IPS-NIHi7 (cell line): ENCODE measurements at regions not wholly inside any gene's neighbourhood (a gene's known extent, or its start where the extent isn't known, plus 50 kb on each side); places are given as distances from the start of the nearest gene placed in this dataset.
"Not testable (repeated sequence)": the region's sequence is repeated elsewhere in the genome, so short reads cannot be mapped to it uniquely, and the experiment has no call there.

Experiments used
- DNase-seq: peaks from one replicate; pipeline ENCODE4 v3.0.0; 2012; ENCODE audit warnings: mixed read lengths; ENCODE audit errors: extremely low spot score

DNA sequence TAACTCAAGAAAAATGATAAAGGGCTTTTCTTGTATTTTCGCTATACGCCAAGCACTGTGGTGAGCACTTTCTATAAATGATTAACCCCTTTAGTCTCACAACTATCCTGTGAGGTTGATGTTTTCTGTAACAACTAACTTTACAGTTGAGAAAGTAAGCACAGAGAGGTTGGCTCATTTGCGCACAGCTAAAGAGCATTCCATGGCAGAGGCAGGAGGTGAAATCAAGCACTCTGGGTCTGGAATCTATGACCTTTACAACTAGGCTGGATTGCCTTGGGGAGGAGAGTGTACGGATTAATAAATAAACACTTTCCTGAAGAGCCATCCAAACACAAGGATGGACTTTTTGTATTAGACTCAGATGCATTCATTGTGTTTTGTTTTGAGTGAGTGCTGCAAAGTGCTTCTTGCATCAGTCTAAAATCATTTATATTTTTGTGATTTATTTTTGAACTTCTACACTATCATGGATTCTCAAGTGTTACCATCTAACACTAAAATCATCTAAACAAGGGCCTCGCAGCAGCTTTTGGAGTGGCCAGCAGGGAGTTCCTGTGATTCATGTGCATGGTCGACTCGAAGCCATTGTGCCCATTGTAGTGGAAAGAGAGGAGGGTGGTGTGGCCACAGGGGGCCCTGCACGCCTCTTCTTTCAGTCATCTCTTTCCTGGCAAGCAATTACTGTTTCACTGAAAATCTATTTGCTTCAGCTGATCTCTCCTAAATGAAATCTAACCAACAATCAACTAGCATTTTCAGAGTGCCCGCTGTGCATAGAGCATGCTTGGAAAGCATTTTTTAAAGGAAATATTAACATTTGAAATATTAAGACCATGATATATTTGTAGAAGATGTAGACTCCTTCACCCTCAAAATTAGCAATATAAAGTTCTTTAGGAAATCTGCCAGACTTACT is 633.4 kb upstream of the COBL start:
- peak; percentile 73 for DNase-seq

DNA sequence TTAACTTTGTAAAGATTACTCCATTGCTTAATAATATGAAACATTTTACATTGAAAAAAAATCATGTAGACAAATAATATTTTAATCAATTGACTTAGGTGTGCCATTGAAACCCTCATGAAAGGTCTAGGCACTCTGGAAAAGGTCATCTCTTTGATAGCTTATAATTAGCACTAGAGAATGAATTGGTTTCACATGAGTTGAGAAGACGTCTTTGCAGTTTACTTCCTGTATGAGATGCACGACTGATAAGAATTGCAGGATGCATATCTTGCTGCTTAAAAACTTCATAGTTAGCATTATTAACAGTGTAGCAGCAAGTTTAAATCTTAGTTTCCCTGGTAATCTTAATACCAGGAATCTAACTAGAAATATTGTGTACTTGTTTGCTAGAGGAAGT is 614.2 kb upstream of the COBL start:
- no peak for DNase-seq

DNA sequence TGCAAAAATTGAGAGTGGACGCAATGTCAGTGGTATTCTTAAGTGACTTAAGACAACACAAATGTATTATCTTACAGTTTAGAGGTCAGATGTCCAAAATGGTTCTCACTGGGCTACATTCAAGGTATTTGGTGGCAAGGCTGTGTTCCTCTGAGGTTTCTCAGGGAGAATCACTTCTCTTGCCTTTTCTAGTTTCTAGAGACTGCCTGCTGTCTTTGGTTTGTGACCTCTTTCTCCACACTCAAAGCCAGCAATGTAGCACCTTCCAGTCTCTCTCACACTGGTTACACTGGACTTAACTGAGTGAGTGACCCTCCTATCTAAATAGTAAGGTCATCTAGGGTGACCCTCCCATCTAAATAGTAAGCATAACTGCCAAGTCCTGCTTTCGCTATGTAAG is 613.2 kb upstream of the COBL start:
- no peak for DNase-seq

DNA sequence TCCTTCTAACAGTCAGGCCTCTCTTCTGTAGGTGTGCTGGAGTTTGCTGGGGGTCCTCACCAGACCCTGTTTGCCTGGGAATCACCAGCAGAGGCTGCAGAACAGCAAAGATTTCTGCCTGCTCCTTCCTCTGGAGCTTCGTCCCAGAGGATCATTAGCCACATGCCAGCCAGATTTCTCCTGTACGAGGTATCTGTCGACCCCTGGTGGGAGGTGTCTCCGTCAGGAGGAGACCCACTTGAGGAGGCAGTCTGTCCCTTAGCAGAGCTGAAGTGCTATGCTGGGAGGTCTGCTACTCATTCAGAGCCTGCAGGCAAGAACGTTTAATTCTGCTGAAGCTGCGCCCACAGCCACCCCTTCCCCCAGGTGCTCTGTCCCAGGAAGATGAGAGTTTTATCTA is 611.1 kb upstream of the COBL start:
- no peak for DNase-seq

DNA sequence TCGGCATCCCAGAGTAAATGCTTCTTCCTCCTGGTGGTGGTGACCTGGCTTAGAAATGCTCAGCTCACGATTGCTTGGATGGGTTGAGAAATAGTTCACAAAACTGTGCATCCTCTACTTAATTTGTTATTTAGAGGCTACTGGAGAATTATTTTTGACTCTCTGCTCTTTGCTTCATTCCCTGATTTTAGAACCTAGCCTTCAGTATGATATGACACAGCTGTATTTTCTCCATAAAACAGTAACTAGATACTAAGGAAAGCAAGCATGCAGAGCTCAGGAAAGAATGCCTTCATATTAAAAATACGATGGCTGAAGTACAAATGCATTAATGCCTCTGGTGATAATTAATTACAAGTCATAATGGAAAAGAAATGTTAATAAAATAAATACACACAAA is 602.0 kb upstream of the COBL start:
- DNase-seq = no peak

DNA sequence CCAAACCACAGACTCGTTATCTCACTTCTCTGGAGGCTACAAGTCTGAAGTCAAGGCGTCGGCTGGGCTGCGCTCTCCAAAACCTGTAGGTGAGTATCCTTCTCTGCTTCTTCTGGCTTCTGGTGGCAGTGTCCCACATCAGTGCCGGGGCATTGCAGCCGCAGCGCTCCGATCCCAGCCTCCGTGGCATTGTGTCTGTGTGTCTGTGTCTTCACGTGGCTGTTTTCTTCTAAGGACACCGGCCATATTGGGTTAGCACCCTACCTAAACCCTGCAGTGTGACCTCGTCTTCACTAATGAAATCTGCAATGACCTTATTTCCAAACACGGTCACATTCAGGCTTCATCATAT is 584.9 kb upstream of the COBL start:
- DNase-seq = no peak

DNA sequence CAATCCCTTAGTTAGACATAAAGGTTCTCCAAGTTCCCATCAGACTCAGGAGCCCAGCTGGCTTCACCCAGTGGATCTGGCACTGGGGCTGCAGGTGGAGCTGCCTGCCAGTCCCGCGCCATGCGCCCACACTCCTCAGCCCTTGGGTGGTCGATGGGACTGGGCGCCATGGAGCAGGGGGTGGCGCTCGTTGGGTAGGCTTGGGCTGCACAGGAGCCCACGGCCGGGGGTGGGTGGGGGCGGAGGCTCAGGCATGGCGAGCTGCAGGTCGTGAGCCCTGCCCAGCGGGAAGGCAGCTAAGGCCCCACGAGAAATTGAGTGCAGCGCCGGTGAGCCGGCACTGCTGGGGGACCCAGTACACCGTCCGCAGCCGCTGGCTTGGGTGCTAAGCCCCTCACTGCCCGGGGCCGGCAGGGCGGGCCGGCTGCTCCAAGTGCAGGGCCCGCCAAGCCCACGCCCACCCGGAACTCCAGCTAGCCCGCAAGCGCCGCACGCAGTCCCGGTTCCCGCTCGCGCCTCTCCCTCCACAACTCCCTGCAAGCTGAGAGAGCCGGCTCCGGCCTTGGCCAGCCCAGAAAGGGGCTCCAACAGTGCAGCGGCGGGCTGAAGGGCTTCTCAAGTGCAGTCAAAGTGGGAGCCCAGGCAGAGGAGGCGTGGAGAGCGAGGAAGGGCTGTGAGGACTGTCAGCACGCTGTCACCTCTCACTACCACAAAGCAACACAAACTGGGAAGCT is 584.3 kb upstream of the COBL start:
- DNase-seq = not testable (repeated sequence)

DNA sequence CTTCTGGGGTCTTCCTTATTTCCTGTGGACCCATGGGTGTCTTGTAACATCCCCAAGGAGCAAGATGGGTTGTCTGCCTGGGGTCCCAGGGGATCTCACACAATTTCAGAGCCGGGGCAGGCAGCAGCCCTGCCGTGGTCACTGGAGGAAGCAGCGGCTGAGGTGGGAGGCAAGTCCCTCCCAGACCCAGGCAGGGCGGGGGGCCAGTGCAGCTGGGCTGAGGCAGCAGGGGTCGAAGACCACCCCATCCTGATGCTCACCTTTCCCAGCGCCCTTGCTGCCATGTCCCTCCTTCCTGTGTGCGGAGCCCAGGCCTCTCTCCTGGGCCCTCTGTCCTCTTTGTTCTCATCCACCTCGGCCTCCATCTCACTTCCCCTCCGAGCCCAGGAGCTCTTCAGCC is 583.0 kb upstream of the COBL start:
- DNase-seq = no peak

DNA sequence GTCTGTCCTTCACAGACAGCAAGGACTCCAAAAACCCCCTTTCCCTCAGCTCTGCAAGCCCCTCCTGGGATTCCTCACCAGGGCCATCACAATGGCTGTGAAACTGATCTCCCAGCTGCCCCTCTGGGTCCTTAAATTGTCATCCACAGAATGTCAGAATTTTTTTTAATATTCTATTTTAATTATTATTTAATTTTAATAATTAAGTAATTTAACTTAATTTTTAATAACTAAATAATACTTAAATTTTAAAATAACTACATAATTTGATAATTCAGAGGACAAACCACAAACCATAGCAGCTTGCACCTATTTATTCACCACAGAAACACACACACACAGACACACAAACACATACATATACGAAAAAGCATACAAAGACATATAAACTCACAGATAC is 565.8 kb upstream of the COBL start:
- DNase-seq = no peak

DNA sequence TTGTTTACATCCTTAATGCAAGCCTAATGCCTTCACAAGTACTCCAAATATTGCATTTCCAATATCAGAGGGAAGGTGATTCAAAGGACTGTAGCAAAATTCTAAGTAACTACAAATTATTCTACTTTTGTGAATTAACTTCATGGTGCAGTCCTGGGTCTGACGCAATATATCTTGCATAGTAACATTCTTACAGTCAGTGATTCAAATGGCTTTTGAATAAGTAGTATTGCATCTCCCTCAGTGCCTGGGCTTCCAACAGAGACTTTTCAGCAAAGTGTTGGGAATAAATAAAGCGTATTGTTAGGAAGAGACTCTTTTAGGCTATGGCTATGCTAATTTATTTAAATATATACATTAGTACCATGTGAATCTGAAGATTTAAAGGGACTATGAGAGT is 564.7 kb upstream of the COBL start:
- DNase-seq = no peak

DNA sequence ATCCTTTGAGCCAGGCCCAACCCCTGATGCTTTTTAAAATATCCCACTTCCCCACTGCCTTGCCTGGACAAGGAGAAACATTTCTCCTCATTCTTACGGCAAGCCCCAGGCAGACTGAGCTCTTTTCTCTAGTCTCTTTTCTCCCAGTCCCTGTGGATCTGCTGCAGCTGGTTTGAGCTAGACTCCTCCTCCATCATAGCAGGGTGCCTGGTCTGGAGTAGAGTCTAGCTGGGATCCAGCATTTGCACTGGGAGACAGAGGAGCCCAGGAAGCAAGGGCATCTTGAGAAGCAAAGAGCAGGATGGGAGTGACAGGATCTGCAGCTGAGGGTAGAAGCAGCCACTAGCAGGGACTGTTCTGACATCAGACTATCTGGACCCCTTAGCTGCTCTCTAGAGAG is 562.3 kb upstream of the COBL start:
- peak; percentile 27 for DNase-seq

DNA sequence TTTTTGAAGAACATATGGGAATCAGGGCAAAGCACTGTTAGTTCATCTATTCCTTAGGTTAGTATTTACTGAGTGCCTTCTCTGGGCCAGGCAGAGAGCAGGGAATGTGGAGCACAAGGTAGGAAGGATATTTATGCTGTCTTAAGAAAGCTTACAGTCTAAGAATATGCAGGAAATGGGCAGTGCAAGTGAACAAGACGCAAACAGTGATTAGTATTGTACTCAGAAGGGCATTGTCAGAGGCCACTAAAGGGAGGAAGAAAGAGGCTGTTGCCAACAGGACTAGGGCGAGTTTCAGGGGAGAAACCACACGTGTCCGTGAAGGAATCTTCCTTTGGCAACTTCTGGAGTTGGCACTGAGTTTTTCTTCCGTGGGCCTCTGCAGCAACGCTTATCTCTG is 552.8 kb upstream of the COBL start:
- DNase-seq = no peak

DNA sequence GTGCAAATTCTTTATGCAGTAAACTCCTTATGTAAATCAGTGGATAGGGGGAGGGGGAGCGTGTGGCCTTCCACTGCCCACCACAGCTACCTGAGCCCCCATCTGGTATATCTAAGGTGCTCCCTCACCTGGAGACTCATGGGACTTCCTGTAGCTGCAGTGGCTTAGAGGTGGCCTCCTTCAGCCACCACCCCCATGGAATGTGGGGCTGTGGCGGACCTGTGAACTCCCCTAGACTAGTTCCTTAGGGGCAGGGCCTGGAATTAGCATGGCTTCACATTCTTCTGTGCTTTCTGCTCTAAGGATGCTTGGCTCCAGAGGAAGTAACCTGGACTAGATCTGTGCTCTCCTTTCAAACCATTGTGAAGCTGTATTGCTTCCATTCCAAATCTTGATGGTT is 550.5 kb upstream of the COBL start:
- no peak for DNase-seq

DNA sequence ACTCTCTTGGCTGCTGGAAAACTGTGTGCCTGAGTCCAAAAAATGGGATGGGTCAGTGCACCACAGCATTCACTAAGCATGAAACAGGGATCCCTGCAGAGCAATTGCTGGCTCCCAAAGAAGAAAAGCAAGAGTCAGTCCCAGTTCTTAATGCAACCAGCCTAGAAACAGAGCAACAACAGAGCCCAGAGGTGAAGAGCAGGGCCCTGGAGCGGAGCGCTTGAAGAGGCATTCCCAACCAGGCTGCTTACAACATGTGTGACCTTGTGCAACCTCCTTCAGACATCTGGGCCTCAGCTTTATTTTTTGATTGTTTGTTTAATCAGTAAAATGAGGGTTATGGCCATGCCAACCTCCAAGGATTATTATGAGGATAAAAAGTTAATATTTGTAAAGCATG is 543.7 kb upstream of the COBL start:
- no peak for DNase-seq

DNA sequence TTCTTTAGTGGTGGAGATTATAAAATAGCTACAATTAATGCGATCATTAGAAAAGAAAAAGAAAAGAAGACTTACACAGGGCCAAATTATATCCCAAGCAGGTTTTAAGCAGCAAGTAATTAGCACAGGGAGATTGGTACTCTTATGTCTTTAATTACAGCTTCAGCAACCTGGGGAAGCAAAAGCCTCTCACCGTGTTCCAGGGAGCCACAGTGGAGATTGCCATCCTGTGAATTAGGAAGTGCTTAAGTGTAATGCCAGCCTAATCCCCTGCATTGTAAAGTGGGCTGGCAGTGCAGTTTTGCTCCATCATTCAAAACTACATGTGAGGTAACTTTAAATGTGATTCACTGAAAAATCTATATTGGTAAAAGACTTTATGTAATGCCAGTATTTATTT is 533.5 kb upstream of the COBL start:
- DNase-seq = no peak

DNA sequence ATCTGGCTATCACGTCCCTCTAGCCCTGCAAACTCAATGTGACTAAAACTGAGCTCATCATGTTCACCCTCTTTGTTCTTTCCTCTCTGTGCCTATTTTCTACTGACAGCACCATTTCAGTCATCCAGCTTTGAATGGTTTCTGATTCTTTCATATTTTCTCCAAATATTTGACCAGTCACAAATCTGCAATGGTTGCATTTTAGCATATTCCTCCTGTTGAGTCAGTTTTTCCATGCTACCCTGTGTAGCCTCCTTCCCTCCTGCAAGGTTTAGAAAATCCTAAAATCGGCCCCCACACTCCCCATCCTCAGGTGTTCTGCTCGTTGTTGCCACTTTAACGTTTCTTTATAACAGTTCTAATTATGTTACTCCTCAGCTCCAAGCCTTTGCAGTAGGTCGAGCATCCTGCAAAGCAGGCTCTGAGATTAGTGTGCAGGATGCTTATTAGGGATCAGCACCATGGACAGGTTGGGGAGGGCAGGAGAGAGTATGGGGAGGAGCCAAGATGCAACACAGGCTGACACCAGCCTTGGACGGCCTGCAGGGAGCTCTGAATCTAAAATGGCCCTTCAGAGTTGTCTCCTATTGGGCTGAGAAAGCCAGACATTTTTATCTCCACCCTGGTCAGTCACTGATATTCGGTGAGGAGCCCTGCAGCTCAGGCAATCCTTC is 531.0 kb upstream of the COBL start:
- peak; percentile 84 for DNase-seq

DNA sequence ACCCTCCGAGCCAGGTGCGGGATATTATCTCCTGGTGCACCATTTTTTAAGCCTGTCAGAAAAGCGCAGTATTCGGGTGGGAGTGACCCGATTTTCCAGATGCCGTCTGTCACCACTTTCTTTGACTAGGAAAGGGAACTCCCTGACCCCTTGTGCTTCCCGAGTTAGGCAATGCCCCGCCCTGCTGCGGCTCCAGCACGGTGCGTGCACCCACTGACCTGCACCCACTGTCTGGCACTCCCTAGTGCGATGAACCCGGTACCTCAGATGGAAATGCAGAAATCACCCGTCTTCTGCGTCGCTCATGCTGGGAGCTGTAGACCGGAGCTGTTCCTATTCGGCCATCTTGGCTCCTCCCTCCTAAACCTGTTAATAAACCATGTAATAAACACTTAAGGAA is 522.5 kb upstream of the COBL start:
- not testable (repeated sequence) for DNase-seq

DNA sequence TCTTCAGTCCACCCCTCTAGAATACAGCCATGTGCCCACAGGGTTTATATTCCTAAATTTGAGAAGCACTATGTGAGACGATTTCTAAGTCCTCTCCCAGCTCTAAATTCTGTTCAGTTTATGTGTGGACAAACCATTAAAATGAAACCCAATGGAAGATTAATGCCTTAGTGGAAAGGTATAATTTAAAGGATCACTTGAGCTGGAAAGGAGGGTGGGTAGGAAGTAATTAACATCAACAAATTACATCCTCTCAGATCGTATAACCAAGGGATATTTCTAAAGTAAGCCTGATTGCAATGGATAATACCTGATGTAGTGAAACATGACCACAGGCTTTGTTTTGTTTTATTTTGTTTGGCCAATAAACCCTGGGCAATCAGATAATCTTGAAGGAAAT is 511.0 kb upstream of the COBL start:
- DNase-seq = no peak

DNA sequence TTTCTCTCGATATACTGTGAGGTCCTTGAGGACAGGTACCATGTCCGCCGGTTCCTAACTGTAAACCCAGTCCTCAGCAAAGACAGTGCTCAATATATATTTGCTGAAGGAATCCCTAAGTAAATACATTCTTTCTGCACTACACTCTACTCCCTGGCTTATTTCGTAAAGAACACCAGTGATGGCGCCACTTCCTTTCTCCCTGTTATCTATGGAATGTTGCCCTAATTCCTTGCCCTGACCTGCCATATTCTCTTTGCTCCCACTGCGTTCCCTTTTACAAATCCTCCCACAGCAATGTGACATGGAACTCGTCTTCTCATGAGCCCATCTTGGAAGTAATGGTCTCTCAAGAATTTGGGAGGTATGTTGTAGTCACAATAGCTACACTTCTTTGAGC is 507.4 kb upstream of the COBL start:
- no peak for DNase-seq

DNA sequence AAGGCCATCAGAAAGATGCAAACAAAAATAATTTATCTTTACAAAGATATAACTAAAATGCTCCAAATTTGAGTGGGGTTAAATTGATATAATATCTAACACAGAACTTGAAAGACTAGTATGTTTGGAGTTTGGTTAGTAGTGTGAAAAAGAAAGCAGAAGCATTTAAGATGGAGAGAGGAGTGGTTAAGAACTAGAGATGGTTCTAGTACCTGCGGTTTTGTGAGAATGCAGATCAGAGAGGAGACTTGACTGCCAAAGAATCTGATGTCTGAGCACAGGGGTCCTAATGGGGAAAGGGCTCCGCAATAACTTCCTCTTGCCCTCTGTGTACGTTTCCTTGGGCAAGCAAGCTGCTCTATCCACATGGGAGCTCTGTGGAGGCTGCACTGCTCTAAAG is 506.8 kb upstream of the COBL start:
- DNase-seq = no peak

DNA sequence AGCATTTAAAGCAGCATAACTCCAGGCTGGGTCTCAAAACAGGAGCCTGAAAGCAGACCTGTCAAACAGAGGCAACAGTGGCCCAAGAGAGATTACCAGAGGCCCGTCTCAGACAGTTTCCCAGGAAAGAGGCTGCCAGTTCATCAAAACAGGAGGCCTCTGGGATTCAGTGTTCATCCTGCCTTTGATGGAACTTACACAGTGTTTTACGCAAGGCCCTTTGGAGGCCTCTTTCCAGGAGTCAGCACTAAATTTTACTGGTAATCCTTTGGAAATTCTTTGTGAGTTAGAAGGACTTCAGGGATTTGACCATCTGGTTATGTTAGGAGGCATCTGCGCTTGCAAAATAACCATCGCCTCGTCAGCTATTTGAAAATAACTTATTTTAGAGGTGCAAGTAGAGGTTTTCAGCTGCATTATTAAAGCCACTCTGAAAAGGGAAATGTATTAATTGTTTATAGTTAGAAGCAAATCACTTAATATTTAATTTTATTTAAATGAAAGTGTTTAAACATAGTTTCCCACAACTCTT is 501.2 kb upstream of the COBL start:
- DNase-seq = no peak

DNA sequence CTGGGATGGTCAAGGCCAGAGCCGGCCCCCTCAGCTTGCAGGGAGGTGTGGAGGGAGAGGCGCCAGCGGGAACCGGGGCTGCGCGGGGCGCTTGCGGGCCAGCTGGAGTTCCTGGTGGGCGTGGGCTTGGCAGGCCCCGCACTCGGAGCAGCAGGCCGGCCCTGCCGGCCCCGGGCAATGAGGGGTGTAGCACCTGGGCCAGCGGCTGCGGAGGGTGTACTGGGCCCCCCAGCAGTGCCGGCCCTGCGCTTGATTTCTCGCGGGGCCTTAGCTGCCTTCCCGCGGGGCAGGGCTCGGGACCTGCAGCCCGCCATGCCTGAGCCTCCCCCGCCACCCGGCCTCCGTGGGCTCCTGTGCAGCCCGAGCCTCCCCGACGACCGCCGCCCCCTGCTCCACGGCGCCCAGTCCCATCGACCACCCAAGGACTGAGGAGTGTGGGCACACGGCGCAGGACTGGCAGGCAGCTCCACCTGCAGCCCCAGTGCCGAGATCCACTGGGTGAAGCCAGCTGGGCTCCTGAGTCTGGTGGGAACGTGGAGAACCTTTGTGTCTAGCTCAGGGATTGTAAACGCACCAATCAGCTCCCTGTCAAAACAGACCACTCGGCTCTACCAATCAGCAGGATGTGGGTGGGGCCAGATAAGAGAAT is 489.3 kb upstream of the COBL start:
- DNase-seq = not testable (repeated sequence)
